Stomach (tissue), 4 donors: ENCODE measurements at regions not wholly inside any gene's neighbourhood (a gene's known extent, or its start where the extent isn't known, plus 50 kb on each side); places are given as distances from the start of the nearest gene placed in this dataset.

Source experiments
- CTCF ChIP-seq, 7 experiments: fragments of 450-650 bp in 4 of 7; fragments of 200-600 bp in 3 of 7; sonication (generic) in 3 of 7; IDR thresholded peaks; one replicate each; pipeline ENCODE4 v1.5.1; 2016 to 2019; ENCODE audit warnings: antibody characterized with exemption in 7 of 7, control low read depth in 2 of 7, mild to moderate bottlenecking in 1 of 7
- POLR2AphosphoS5 ChIP-seq, 3 donors: sonication (generic); formaldehyde crosslinking; IDR thresholded peaks; one replicate each; pipeline ENCODE4 v1.6.1; 2016; ENCODE audit warnings: antibody characterized with exemption in 3 of 3

- TF ChIP-seq POLR2AphosphoS5 (IDR thresholded peaks at IDR 0.05) = no peak
- TF ChIP-seq CTCF (IDR thresholded peaks at IDR 0.05) = no peak
Observed at GRCh38 chr1:87191646-87192045, 137.0 kb upstream of the LMO4 start.
